ENCODE measurements at regions not wholly inside any gene's neighbourhood (a gene's known extent, or its start where the extent isn't known, plus 50 kb on each side); places are given as distances from the start of the nearest gene placed in this dataset.
A peak's percentile ranks its signal among the peaks of the same experiment; 100 is the strongest.
"Not testable (repeated sequence)": the region's sequence is repeated elsewhere in the genome, so short reads cannot be mapped to it uniquely, and the experiment has no call there.

- DNase-seq (ENCODE audit: low read depth in 2 of 3, low spot score in 2 of 3) = not testable (repeated sequence)
Observed at GRCh38 chr17:20840987-20841865, 201.6 kb downstream of the USP22 start.

GRCh38 chr17:20842012-20842411 is 200.8 kb downstream of the USP22 start:
- DNase-seq (ENCODE audit: low read depth in 2 of 3, low spot score in 2 of 3) = not testable (repeated sequence)

GRCh38 chr17:20843261-20843660 is 199.6 kb downstream of the USP22 start:
- not testable (repeated sequence) for DNase-seq (ENCODE audit: low read depth in 2 of 3, low spot score in 2 of 3)

- peak in 1 of 3 experiments; percentile 28 for DNase-seq (ENCODE audit: low read depth in 2 of 3, low spot score in 2 of 3)
Observed at GRCh38 chr17:20843799-20844553, 198.8 kb downstream of the USP22 start.

GRCh38 chr17:20848869-20849443 is 193.9 kb downstream of the USP22 start:
- not testable (repeated sequence) for DNase-seq (ENCODE audit: low read depth in 2 of 3, low spot score in 2 of 3)

- not testable (repeated sequence) for DNase-seq (ENCODE audit: low read depth in 2 of 3, low spot score in 2 of 3)
Observed at GRCh38 chr17:20851591-20852238, 191.1 kb downstream of the USP22 start.

GRCh38 chr17:20852239-20852989 is 190.4 kb downstream of the USP22 start:
- DNase-seq (ENCODE audit: low read depth in 2 of 3, low spot score in 2 of 3) = no peak

- no peak for DNase-seq (ENCODE audit: low read depth in 2 of 3, low spot score in 2 of 3)
Observed at GRCh38 chr17:20852990-20853370, 189.8 kb downstream of the USP22 start.

- DNase-seq (ENCODE audit: low read depth in 2 of 3, low spot score in 2 of 3) = not testable (repeated sequence)
Observed at GRCh38 chr17:20855910-20856470, 186.8 kb downstream of the USP22 start.

- DNase-seq (ENCODE audit: low read depth in 2 of 3, low spot score in 2 of 3) = not testable (repeated sequence)
Observed at GRCh38 chr17:20866444-20867209, 176.2 kb downstream of the USP22 start.

GRCh38 chr17:20867436-20867937 is 175.3 kb downstream of the USP22 start:
- not testable (repeated sequence) for DNase-seq (ENCODE audit: low read depth in 2 of 3, low spot score in 2 of 3)

GRCh38 chr17:20867938-20868661 is 174.7 kb downstream of the USP22 start:
- DNase-seq (ENCODE audit: low read depth in 2 of 3, low spot score in 2 of 3) = not testable (repeated sequence)

GRCh38 chr17:20868662-20869007 is 174.2 kb downstream of the USP22 start:
- not testable (repeated sequence) for DNase-seq (ENCODE audit: low read depth in 2 of 3, low spot score in 2 of 3)

- DNase-seq (ENCODE audit: low read depth in 2 of 3, low spot score in 2 of 3) = not testable (repeated sequence)
Observed at GRCh38 chr17:20873173-20873572, 169.6 kb downstream of the USP22 start.

- not testable (repeated sequence) for DNase-seq (ENCODE audit: low read depth in 2 of 3, low spot score in 2 of 3)
Observed at GRCh38 chr17:20873688-20874328, 169.0 kb downstream of the USP22 start.

- DNase-seq (ENCODE audit: low read depth in 2 of 3, low spot score in 2 of 3) = not testable (repeated sequence)
Observed at GRCh38 chr17:20877384-20877783, 165.4 kb downstream of the USP22 start.

GRCh38 chr17:20890338-20890737 is 152.5 kb downstream of the USP22 start:
- no peak for DNase-seq (ENCODE audit: low read depth in 2 of 3, low spot score in 2 of 3)

GRCh38 chr17:20895426-20895825 is 147.4 kb downstream of the USP22 start:
- DNase-seq (ENCODE audit: low read depth in 2 of 3, low spot score in 2 of 3) = not testable (repeated sequence)
